Neuronal stem cell (in vitro differentiated cells): ENCODE measurements at regions not wholly inside any gene's neighbourhood (a gene's known extent, or its start where the extent isn't known, plus 50 kb on each side); places are given as distances from the start of the nearest gene placed in this dataset.

ENCODE experiments used
- DNase-seq: peaks from one replicate; pipeline ENCODE4 v3.0.0-alpha.2; 2013; ENCODE audit warnings: low spot score
- H2AFZ ChIP-seq: one replicate; pipeline ENCODE4 v1.6.1; 2013; ENCODE audit warnings: mild to moderate bottlenecking, low read length, inconsistent platforms
- H2AK5ac ChIP-seq: 2 replicates; pipeline ENCODE4 v1.6.1; 2013; ENCODE audit warnings: low read depth, mild to moderate bottlenecking, inconsistent platforms, low read length, moderate library complexity, mixed read lengths
- H2BK120ac ChIP-seq: 2 replicates; pipeline ENCODE4 v1.6.1; 2013; ENCODE audit warnings: low read depth, mild to moderate bottlenecking, inconsistent platforms, low read length, moderate library complexity, mixed read lengths
- H2BK12ac ChIP-seq: one replicate; pipeline ENCODE4 v1.6.1; 2013; ENCODE audit warnings: low read length, inconsistent platforms
- H2BK15ac ChIP-seq: 2 replicates; pipeline ENCODE4 v1.6.1; 2013; ENCODE audit warnings: mild to moderate bottlenecking, low read length, inconsistent platforms, mixed read lengths
- H2BK5ac ChIP-seq: one replicate; pipeline ENCODE4 v1.6.1; 2013; ENCODE audit warnings: inconsistent platforms, mild to moderate bottlenecking, low read length, moderate library complexity
- H3K14ac ChIP-seq: one replicate; pipeline ENCODE4 v1.6.1; 2013; ENCODE audit warnings: low read length, inconsistent platforms
- H3K18ac ChIP-seq: 2 replicates; pipeline ENCODE4 v1.6.1; 2013; ENCODE audit warnings: low read length, inconsistent platforms
- H3K23ac ChIP-seq: 2 replicates; pipeline ENCODE4 v1.6.1; 2013; ENCODE audit warnings: low read depth, mild to moderate bottlenecking, mixed read lengths, low read length, inconsistent platforms; ENCODE audit not compliant: poor library complexity
- H3K27ac ChIP-seq: replicated peaks from 3 replicates; pipeline ENCODE4 v1.5.1; 2013; ENCODE audit warnings: low read length, inconsistent platforms
- H3K27me3 ChIP-seq, 3 experiments: 2 replicates each; pipeline ENCODE4 v1.6.1; 2013; ENCODE audit warnings: low read length in 3 of 3, mild to moderate bottlenecking in 2 of 3, inconsistent platforms in 1 of 3, low read depth in 1 of 3, mixed read lengths in 1 of 3, moderate library complexity in 1 of 3; ENCODE audit not compliant: control insufficient read depth in 3 of 3, insufficient read depth in 3 of 3
- H3K36me3 ChIP-seq, 2 donors: replicated peaks in 1 of 2; 2 replicates each; pipeline ENCODE4 v1.6.1; 2013; ENCODE audit warnings: low read length in 2 of 2; ENCODE audit not compliant: control insufficient read depth in 2 of 2, insufficient read depth in 2 of 2
- H3K4ac ChIP-seq: 2 replicates; pipeline ENCODE4 v1.6.1; 2013; ENCODE audit warnings: inconsistent platforms, mild to moderate bottlenecking, low read length, moderate library complexity
- H3K4me1 ChIP-seq, 2 donors: 1 replicate in 1 of 2; 2 replicates in 1 of 2; pipeline ENCODE4 v1.6.1; 2013; ENCODE audit warnings: low read length in 2 of 2, low read depth in 1 of 2; ENCODE audit not compliant: control insufficient read depth in 2 of 2, insufficient read depth in 1 of 2
- H3K4me2 ChIP-seq: one replicate; pipeline ENCODE4 v1.6.1; 2013; ENCODE audit warnings: mild to moderate bottlenecking, low read length, inconsistent platforms; ENCODE audit not compliant: insufficient read depth, poor library complexity, severe bottlenecking
- H3K4me3 ChIP-seq, 2 donors: 2 replicates each; pipeline ENCODE4 v1.5.1; 2013; ENCODE audit warnings: low read length in 2 of 2, mild to moderate bottlenecking in 2 of 2, inconsistent platforms in 1 of 2, moderate library complexity in 1 of 2
- H3K79me1 ChIP-seq: one replicate; pipeline ENCODE4 v1.6.1; 2013; ENCODE audit warnings: low read depth, mild to moderate bottlenecking, inconsistent platforms, low read length, moderate library complexity
- H3K9ac ChIP-seq: one replicate; pipeline ENCODE4 v1.6.1; 2013; ENCODE audit warnings: mild to moderate bottlenecking, low read depth, low read length, inconsistent platforms; ENCODE audit not compliant: poor library complexity
- H3K9me3 ChIP-seq, 2 donors: replicated peaks in 1 of 2; 2 replicates each; pipeline versions ENCODE3 to v1.6.1; 2013; ENCODE audit warnings: low read length in 2 of 2, mild to moderate bottlenecking in 2 of 2, inconsistent platforms in 1 of 2, low read depth in 1 of 2, mixed read lengths in 1 of 2, moderate library complexity in 1 of 2; ENCODE audit not compliant: control insufficient read depth in 2 of 2, insufficient read depth in 1 of 2
- H4K8ac ChIP-seq: one replicate; pipeline ENCODE4 v1.6.1; 2013; ENCODE audit warnings: low read depth, mild to moderate bottlenecking, inconsistent platforms, low read length, moderate library complexity
- H4K91ac ChIP-seq: one replicate; pipeline ENCODE4 v1.6.1; 2013; ENCODE audit warnings: low read length, low read depth, mild to moderate bottlenecking, inconsistent platforms; ENCODE audit not compliant: poor library complexity
- WGBS, 2 donors: extraction: QIAGEN DNeasy Blood & Tissue Kit; methylation state at CpG; one replicate each; pipeline ENCODE4 v1.1.7; 2013; ENCODE audit warnings: missing lambda C conversion rate in 2 of 2, mixed read lengths in 1 of 2; ENCODE audit not compliant: insufficient read length in 2 of 2, insufficient replicate concordance in 1 of 2; ENCODE audit errors: extremely low coverage in 2 of 2; 5-methylcytosine and 5-hydroxymethylcytosine counted together

- WGBS, 2 donors, result no CpG with 5 or more reads among the region's 6 CpGs
- no peak overlapping the region for H2AFZ ChIP-seq
These were observed 453.1 kb upstream of the MARCKS start for GRCh38 chr6:113403966-113404595.

GRCh38 chr6:113405326-113406047 is 451.7 kb upstream of the MARCKS start:
- H3K4me3 ChIP-seq, result no peak overlapping the region
- no peaks in the 10 kb centered on the region for H3K9me3 ChIP-seq
- no peaks in the 10 kb centered on the region for H3K79me1 ChIP-seq
- H3K23ac ChIP-seq, result no peak overlapping the region
- H2BK15ac ChIP-seq, result no peak overlapping the region
- H3K27ac ChIP-seq, result no peak overlapping the region
- DNase-seq, result no peak
- no peaks in the 10 kb centered on the region for H3K36me3 ChIP-seq
- no peak overlapping the region for H2AFZ ChIP-seq
- no peak overlapping the region for H3K14ac ChIP-seq
- H3K18ac ChIP-seq, result no peak overlapping the region
- no peak overlapping the region for H2BK12ac ChIP-seq
- no peak overlapping the region for H2BK120ac ChIP-seq
- no peak overlapping the region for H2AK5ac ChIP-seq
- H3K27me3 ChIP-seq, result no peaks in the 10 kb centered on the region
- H3K9ac ChIP-seq, result no peak overlapping the region
- H2BK5ac ChIP-seq, result no peak overlapping the region
- H4K91ac ChIP-seq, result no peak overlapping the region
- H3K4ac ChIP-seq, result no peak overlapping the region
- no peak overlapping the region for H3K4me2 ChIP-seq
- no peak overlapping the region for H4K8ac ChIP-seq
- no peaks in the 10 kb centered on the region for H3K4me1 ChIP-seq

More at GRCh38 chr6:113403966-113404595, 453.1 kb upstream of the MARCKS start:
- no peak overlapping the region for H3K23ac ChIP-seq
- H2BK12ac ChIP-seq, result no peak overlapping the region
- no peak overlapping the region for H3K4me2 ChIP-seq
- H2BK15ac ChIP-seq, result no peak overlapping the region
- H4K91ac ChIP-seq, result no peak overlapping the region
- H3K4me3 ChIP-seq, result no peak overlapping the region
- H3K4me1 ChIP-seq, result no peaks in the 10 kb centered on the region
- DNase-seq, result no peak
- no peaks in the 10 kb centered on the region for H3K79me1 ChIP-seq
- H2BK120ac ChIP-seq, result no peak overlapping the region
- H3K4ac ChIP-seq, result no peak overlapping the region
- no peaks in the 10 kb centered on the region for H3K27me3 ChIP-seq
- H4K8ac ChIP-seq, result no peak overlapping the region
- H3K18ac ChIP-seq, result no peak overlapping the region
- H2BK5ac ChIP-seq, result no peak overlapping the region
- H3K9me3 ChIP-seq, result no peaks in the 10 kb centered on the region
- H3K14ac ChIP-seq, result no peak overlapping the region
- H2AK5ac ChIP-seq, result no peak overlapping the region
- no peak overlapping the region for H3K27ac ChIP-seq
- no peak overlapping the region for H3K9ac ChIP-seq
- no peaks in the 10 kb centered on the region for H3K36me3 ChIP-seq

- H3K79me1 ChIP-seq, result no peaks in the 10 kb centered on the region
- no peak overlapping the region for H4K8ac ChIP-seq
- no peak overlapping the region for H3K9ac ChIP-seq
- no peak overlapping the region for H2BK12ac ChIP-seq
- H3K4me1 ChIP-seq, result no peaks in the 10 kb centered on the region
- no peak overlapping the region for H2AFZ ChIP-seq
- H2AK5ac ChIP-seq, result no peak overlapping the region
- H2BK15ac ChIP-seq, result no peak overlapping the region
- no peak overlapping the region for H3K14ac ChIP-seq
- no peak overlapping the region for H3K23ac ChIP-seq
- H2BK120ac ChIP-seq, result no peak overlapping the region
- H3K18ac ChIP-seq, result no peak overlapping the region
- H4K91ac ChIP-seq, result no peak overlapping the region
- no peak for DNase-seq
- no peaks in the 10 kb centered on the region for H3K9me3 ChIP-seq
- no peak overlapping the region for H3K4me3 ChIP-seq
- no peak overlapping the region for H3K27ac ChIP-seq
- H3K27me3 ChIP-seq, result no peaks in the 10 kb centered on the region
- H3K4me2 ChIP-seq, result no peak overlapping the region
- no peak overlapping the region for H3K4ac ChIP-seq
- no peak overlapping the region for H2BK5ac ChIP-seq
- no peaks in the 10 kb centered on the region for H3K36me3 ChIP-seq
- WGBS, 2 donors, result no CpG with 5 or more reads among the region's 4 CpGs
These were observed 451.0 kb upstream of the MARCKS start for GRCh38 chr6:113406048-113406695.

GRCh38 chr6:113411011-113411410 is 446.1 kb upstream of the MARCKS start:
- Histone ChIP-seq H3K27ac (no peak overlapping the region), H4K8ac (no peak overlapping the region), H3K36me3 (no peaks in the 10 kb centered on the region), H3K9ac (no peak overlapping the region), H2BK12ac (no peak overlapping the region), H3K4me3 (no peak overlapping the region), H3K14ac (no peak overlapping the region), H3K4me2 (no peak overlapping the region), H3K9me3 (no peaks in the 10 kb centered on the region), H3K23ac (no peak overlapping the region), H2BK15ac (no peak overlapping the region), H2BK5ac (no peak overlapping the region), H2AFZ (no peak overlapping the region), H2AK5ac (no peak overlapping the region), H3K27me3 (no peaks in the 10 kb centered on the region), H3K4ac (no peak overlapping the region), H3K4me1 (no peaks in the 10 kb centered on the region), H2BK120ac (no peak overlapping the region), H3K79me1 (no peaks in the 10 kb centered on the region), H3K18ac (no peak overlapping the region), H4K91ac (no peak overlapping the region)
- DNase-seq, result no peak
